Breast epithelium (tissue), 4 donors: ENCODE measurements at regions not wholly inside any gene's neighbourhood (a gene's known extent, or its start where the extent isn't known, plus 50 kb on each side); places are given as distances from the start of the nearest gene placed in this dataset.
"Not testable (repeated sequence)": the region's sequence is repeated elsewhere in the genome, so short reads cannot be mapped to it uniquely, and the experiment has no call there.

ENCODE experiments used
- DNase-seq, 2 donors: peaks; one replicate each; pipeline ENCODE4 v3.0.0-alpha.2; 2019; ENCODE audit warnings: low spot score in 2 of 2
- H3K27ac ChIP-seq, 2 donors: fragments of 200-600 bp; sonication (generic) in 1 of 2; one replicate each; pipeline ENCODE4 v1.5.1; 2016 to 2019; ENCODE audit warnings: mild to moderate bottlenecking in 1 of 2
- H3K27me3 ChIP-seq, 2 donors: fragments of 200-600 bp; sonication (generic) in 1 of 2; one replicate each; pipeline versions ENCODE4 v1.5.1 to v1.6.0; 2017 to 2019; ENCODE audit warnings: control low read depth in 1 of 2, mild to moderate bottlenecking in 1 of 2
- H3K36me3 ChIP-seq: fragments of 200-600 bp; one replicate; pipeline ENCODE4 v1.5.1; 2019
- H3K4me1 ChIP-seq, 2 donors: fragments of 200-600 bp; sonication (generic); one replicate each; pipeline ENCODE4 v1.5.1; 2016 to 2019; ENCODE audit warnings: control low read depth in 1 of 2
- H3K4me3 ChIP-seq, 3 donors: fragments of 200-600 bp; sonication (generic); 1 replicate in 2 of 3; 2 replicates in 1 of 3; pipeline ENCODE4 v1.5.1; 2016 to 2019; ENCODE audit warnings: mild to moderate bottlenecking in 3 of 3, moderate library complexity in 2 of 3
- H3K9me3 ChIP-seq, 2 donors: fragments of 200-600 bp; sonication (generic) in 1 of 2; one replicate each; pipeline ENCODE4 v1.5.1; 2016 to 2019; ENCODE audit warnings: control low read depth in 1 of 2
- POLR2A ChIP-seq: fragments of 450-650 bp; IDR thresholded peaks from one replicate; pipeline ENCODE4 v1.6.1; 2016; ENCODE audit warnings: antibody characterized with exemption, mild to moderate bottlenecking, moderate library complexity
- POLR2AphosphoS5 ChIP-seq, 3 donors: sonication (generic); formaldehyde crosslinking; IDR thresholded peaks; one replicate each; pipeline ENCODE4 v1.6.1; 2017; ENCODE audit warnings: antibody characterized with exemption in 3 of 3
- intact Hi-C: fragments of 100-400 bp; cut with DNase I; formaldehyde crosslinking; loops from one replicate; pipeline ENCODE4 v1.15.1; 2023; ENCODE audit warnings: low total_unique reads
- TF ChIP-seq, protein P1 (sequence below), 3 donors: fragments of 450-650 bp; IDR thresholded peaks; one replicate each; pipeline ENCODE4 v1.5.1; 2016 to 2017; ENCODE audit warnings: antibody characterized with exemption in 3 of 3, mild to moderate bottlenecking in 3 of 3, moderate library complexity in 3 of 3

DNA sequence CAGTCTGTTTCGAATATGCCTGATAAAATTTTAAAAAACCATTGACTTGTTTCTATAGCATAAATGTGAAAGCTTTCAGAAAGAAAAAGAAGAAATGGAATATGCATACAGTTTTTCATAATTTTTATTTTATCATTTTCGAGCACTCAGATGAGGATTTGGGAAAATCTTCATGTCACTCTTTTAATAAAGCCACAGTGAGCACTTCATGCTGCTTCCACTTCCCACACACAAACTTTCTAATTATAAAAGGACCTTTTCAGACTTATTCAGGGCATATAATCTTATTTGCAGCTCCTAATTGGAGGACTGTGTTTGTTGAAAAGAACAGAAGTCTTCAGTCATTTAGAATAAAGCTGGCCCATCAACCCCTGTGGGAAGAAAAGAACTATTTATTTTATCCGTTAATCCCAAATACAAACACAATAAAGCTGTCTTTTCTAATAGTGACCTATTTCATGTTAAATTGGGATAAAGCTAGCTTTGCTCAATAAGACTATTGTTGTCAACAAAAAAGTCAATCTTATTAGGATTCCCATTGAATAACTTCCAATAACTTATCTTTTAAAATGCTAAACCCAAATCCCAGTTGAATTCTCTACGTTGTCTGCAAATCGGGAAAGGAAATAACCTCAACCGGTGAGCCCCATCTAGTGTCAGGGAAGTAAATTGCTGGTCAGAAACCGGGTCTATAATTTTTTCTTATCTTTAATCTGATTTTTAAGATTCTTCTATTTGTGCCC lies 211.5 kb downstream of the PDGFRA start:
- no peaks in the 10 kb centered on the region for H3K27me3 ChIP-seq
- intact Hi-C loops, result no loop called here
- TF ChIP-seq POLR2AphosphoS5 (IDR thresholded peaks at IDR 0.05) (no peak), POLR2A (no peak)
- TF ChIP-seq, protein P1, sequence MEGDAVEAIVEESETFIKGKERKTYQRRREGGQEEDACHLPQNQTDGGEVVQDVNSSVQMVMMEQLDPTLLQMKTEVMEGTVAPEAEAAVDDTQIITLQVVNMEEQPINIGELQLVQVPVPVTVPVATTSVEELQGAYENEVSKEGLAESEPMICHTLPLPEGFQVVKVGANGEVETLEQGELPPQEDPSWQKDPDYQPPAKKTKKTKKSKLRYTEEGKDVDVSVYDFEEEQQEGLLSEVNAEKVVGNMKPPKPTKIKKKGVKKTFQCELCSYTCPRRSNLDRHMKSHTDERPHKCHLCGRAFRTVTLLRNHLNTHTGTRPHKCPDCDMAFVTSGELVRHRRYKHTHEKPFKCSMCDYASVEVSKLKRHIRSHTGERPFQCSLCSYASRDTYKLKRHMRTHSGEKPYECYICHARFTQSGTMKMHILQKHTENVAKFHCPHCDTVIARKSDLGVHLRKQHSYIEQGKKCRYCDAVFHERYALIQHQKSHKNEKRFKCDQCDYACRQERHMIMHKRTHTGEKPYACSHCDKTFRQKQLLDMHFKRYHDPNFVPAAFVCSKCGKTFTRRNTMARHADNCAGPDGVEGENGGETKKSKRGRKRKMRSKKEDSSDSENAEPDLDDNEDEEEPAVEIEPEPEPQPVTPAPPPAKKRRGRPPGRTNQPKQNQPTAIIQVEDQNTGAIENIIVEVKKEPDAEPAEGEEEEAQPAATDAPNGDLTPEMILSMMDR (IDR thresholded peaks at IDR 0.05), result peak; percentile 19 to 56 (median 32)
- H3K27ac ChIP-seq, result no peak overlapping the region
- H3K4me1 ChIP-seq, result no peaks in the 10 kb centered on the region
- no peak for DNase-seq
- peak overlapping the region in 2 of 3 donors; percentile 15 to 33 for H3K4me3 ChIP-seq
- no peaks in the 10 kb centered on the region for H3K36me3 ChIP-seq
- H3K9me3 ChIP-seq, result no peaks in the 10 kb centered on the region

DNA sequence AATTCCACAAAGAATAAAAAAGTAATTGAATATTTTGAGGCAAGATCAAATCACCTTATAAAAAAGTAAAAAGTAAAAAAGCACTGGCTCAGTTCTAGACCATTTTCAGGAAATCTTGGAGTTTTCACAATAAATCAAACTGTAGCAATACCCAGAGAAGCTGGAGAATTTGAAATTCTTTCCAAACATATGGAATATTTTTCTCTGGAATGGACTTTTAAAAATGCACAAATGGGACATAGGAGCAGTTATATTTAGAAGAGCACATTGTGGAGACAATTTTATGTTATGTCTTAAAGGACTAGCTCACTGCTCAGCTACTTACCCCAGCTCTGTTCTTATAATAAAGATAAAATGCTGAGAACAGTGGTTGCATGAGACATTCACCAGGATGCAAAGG lies 211.9 kb upstream of the KIT start:
- Histone ChIP-seq H3K27me3 (no peaks in the 10 kb centered on the region), H3K36me3 (no peaks in the 10 kb centered on the region), H3K9me3 (peaks cover 0 to 8% of the 10 kb centered on the region in 2 donors), H3K27ac (no peak overlapping the region), H3K4me3 (no peak overlapping the region), H3K4me1 (no peaks in the 10 kb centered on the region)
- intact Hi-C loops, result no loop called here
- TF ChIP-seq POLR2A (no peak), POLR2AphosphoS5 (IDR thresholded peaks at IDR 0.05) (no peak)
- DNase-seq, result no peak

DNA sequence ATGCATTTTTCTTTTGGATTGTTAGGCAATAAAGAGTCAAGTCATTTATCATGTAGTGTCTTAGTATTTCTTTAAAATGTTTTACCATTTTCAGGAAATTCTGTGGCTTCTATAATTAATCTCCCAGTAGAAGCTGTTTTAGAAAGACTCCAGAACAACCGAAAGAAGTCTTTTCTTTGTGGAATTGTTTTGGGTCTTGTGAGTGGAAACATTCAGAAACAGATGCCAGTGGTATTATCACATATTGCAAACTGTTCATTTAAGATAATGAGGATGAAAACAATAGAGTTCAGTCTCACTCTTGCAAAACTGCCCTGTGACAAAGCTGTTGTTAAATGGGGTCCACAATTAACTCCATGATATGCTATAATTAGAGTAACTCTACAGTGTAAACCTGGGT lies 211.2 kb upstream of the KIT start:
- no peaks in the 10 kb centered on the region for H3K36me3 ChIP-seq
- no peaks in the 10 kb centered on the region for H3K27me3 ChIP-seq
- no peaks in the 10 kb centered on the region for H3K4me1 ChIP-seq
- DNase-seq, result no peak
- intact Hi-C loops, result no loop called here
- H3K27ac ChIP-seq, result no peak overlapping the region
- TF ChIP-seq POLR2A, result no peak
- TF ChIP-seq, protein P1 (IDR thresholded peaks at IDR 0.05), result no peak
- TF ChIP-seq POLR2AphosphoS5 (IDR thresholded peaks at IDR 0.05), result no peak
- H3K4me3 ChIP-seq, result no peak overlapping the region
- peaks cover 0 to 8% of the 10 kb centered on the region in 2 donors for H3K9me3 ChIP-seq

DNA sequence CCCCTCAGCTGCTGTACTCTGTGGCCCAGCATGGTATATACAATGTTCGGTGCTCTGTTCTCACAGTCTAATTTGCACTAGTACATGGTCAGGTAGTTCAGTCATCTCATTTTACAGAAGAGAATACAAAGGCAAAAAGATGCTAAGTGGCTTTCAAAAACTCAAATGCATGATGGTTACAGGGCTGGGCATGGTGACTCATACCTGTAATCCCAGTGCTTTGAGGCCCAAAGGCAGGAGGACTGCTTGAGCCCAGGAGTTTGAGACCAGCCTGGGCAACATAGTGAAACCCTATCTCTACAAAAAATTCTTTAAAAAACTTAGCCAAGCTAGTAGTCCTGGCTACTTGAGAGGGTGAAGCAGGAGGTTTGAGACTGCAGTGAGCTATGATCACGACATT lies 210.5 kb upstream of the KIT start:
- Histone ChIP-seq H3K4me1 (no peaks in the 10 kb centered on the region), H3K36me3 (no peaks in the 10 kb centered on the region), H3K9me3 (peaks cover 0 to 8% of the 10 kb centered on the region in 2 donors), H3K27me3 (no peaks in the 10 kb centered on the region), H3K4me3 (no peak overlapping the region), H3K27ac (no peak overlapping the region)
- no peak for TF ChIP-seq POLR2AphosphoS5 (IDR thresholded peaks at IDR 0.05)
- TF ChIP-seq, protein P1 (IDR thresholded peaks at IDR 0.05), result no peak
- no peak for TF ChIP-seq POLR2A
- intact Hi-C loops, result no loop called here
- DNase-seq, result no peak

DNA sequence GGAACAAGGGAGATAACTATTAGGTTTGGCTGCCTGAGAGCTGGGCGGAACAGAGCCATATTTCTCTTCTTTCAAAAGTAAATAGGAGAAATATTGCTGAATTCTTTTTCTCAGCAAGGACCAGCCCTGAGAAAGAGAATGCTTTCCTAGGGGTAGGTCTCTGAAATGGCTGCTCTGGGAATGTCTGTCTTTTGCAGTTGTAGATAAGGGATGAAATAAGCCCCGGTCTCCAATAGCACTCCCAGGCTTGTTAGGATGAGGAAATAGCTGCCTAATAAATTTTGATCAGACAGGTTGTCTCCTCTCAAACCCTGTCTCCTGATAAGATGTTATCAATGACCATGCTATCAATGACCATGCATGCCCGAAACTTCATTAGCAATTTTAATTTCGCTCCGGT lies 207.8 kb upstream of the KIT start:
- no peaks in the 10 kb centered on the region for H3K27me3 ChIP-seq
- intact Hi-C loops, result no loop called here
- no peak overlapping the region for H3K27ac ChIP-seq

DNA sequence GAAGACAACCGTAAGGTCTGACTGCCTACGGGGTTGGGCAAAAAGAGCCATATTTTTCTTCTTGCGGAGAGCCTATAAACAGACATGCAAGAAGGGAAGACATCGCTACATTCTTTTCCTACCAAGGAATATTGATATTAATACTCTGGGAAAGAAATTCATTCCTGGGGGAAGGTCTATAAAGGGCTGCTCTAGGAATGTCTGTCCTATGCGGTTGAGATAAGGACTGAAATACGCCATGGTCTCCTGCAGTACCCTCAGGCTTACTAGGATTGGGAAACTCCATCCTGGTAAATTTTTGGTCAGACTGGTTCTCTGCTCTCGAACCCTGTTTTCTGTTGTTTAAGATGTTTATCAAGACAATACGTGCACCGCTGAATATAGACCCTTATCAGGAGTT lies 190.8 kb upstream of the KIT start:
- H3K4me1 ChIP-seq, H3K36me3 ChIP-seq, intact Hi-C loops, DNase-seq, H3K4me3 ChIP-seq, H3K27ac ChIP-seq, H3K27me3 ChIP-seq: not testable (repeated sequence)
- peaks cover 6 to 14% of the 10 kb centered on the region in 2 donors for H3K9me3 ChIP-seq

More for the DNA sequence above, 207.8 kb upstream of the KIT start:
- no peak for DNase-seq
- Histone ChIP-seq H3K9me3 (peaks cover 0 to 8% of the 10 kb centered on the region in 2 donors), H3K4me1 (no peaks in the 10 kb centered on the region), H3K4me3 (no peak overlapping the region), H3K36me3 (no peaks in the 10 kb centered on the region)
- TF ChIP-seq POLR2A, result no peak
